Skeletal muscle satellite cell (primary cell): ENCODE measurements at regions not wholly inside any gene's neighbourhood (a gene's known extent, or its start where the extent isn't known, plus 50 kb on each side); places are given as distances from the start of the nearest gene placed in this dataset.
"Not testable (repeated sequence)": the region's sequence is repeated elsewhere in the genome, so short reads cannot be mapped to it uniquely, and the experiment has no call there.

Source experiments
- H3K27me3 ChIP-seq: 2 replicates; pipeline ENCODE4 v1.7.0; 2013; ENCODE audit warnings: low read length; ENCODE audit not compliant: control insufficient read depth, insufficient read depth
- H3K36me3 ChIP-seq: 2 replicates; pipeline ENCODE4 v1.7.0; 2013; ENCODE audit warnings: mild to moderate bottlenecking, control low read depth, low read length; ENCODE audit not compliant: insufficient read depth
- H3K4me1 ChIP-seq: 2 replicates; pipeline ENCODE4 v1.7.0; 2013; ENCODE audit warnings: low read length; ENCODE audit not compliant: control insufficient read depth, insufficient read depth
- H3K4me2 ChIP-seq: 2 replicates; pipeline ENCODE4 v1.7.0; 2013; ENCODE audit warnings: mild to moderate bottlenecking, low read length
- H3K4me3 ChIP-seq: 2 replicates; pipeline ENCODE4 v1.7.0; 2013; ENCODE audit warnings: low read length
- H3K9ac ChIP-seq: 2 replicates; pipeline ENCODE4 v1.7.0; 2013; ENCODE audit warnings: mild to moderate bottlenecking, low read depth, low read length, moderate library complexity
- H3K9me3 ChIP-seq: replicated peaks from 2 replicates; pipeline ENCODE4 v1.7.0; 2013; ENCODE audit warnings: mild to moderate bottlenecking, control low read depth, low read length

DNA sequence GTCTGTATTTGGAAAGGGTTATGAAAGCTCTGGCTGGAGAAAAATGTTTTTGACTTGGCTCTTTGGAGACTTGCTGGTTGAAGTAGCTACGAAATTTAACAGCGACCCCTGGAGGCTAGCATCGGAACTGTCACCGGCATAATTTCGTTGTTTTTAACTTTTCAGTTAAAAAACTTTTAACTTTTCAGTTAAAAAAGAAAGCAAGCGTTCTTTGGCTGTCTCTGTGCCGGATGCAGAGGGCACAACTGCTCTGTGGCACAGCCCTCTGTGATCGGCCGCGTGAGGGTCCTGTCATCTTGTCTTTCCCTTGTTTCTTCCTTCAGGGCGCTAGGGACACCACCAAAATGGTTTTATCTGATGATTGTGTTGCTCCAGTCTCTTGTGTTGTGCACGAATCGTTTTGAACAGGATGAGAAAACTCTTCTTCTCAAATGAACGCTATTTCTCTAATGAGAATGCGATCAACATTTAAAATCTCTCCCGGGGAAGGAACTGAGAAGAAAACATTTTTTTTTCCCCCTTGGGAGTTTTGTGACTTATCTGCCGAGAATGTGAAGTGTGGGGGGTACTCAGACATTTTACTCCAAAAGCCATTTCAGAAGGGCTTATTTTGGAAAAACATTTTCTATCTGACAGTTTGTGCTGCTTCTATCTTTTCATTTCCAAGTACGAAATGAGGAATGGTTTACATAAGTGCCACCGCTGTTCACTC lies 57.1 kb downstream of the ADCYAP1 start:
- Histone ChIP-seq H3K9me3 (no peaks in the 10 kb centered on the region), H3K4me3 (peak overlapping the region; percentile 63), H3K4me1 (no peaks in the 10 kb centered on the region), H3K27me3 (peaks cover 20% of the 10 kb centered on the region), H3K36me3 (no peaks in the 10 kb centered on the region), H3K9ac (peak overlapping the region; percentile 50), H3K4me2 (peak overlapping the region; percentile 81)

DNA sequence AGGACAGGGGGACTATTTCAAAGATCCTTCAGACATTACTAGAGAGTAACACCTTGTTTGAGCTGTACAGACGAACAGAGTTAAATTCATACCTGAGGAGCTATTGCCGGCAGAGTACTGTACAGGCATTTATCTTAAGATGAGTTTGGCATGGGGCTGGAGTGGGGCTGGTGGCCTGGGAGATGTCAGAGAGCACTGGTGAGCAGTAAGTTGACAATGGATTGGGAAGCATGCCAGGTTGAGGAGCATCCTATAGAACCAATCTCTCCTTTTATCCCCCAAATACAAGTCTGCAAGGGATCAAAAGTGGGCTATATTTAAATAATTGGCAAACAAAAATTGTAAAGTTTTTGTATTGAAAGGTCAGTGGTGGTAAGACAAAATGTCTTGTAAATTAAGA lies 58.6 kb downstream of the ADCYAP1 start:
- Histone ChIP-seq H3K9ac (no peak overlapping the region), H3K4me1 (no peaks in the 10 kb centered on the region), H3K27me3 (peaks cover 20% of the 10 kb centered on the region), H3K4me3 (no peak overlapping the region), H3K4me2 (no peak overlapping the region), H3K36me3 (no peaks in the 10 kb centered on the region), H3K9me3 (no peaks in the 10 kb centered on the region)

DNA sequence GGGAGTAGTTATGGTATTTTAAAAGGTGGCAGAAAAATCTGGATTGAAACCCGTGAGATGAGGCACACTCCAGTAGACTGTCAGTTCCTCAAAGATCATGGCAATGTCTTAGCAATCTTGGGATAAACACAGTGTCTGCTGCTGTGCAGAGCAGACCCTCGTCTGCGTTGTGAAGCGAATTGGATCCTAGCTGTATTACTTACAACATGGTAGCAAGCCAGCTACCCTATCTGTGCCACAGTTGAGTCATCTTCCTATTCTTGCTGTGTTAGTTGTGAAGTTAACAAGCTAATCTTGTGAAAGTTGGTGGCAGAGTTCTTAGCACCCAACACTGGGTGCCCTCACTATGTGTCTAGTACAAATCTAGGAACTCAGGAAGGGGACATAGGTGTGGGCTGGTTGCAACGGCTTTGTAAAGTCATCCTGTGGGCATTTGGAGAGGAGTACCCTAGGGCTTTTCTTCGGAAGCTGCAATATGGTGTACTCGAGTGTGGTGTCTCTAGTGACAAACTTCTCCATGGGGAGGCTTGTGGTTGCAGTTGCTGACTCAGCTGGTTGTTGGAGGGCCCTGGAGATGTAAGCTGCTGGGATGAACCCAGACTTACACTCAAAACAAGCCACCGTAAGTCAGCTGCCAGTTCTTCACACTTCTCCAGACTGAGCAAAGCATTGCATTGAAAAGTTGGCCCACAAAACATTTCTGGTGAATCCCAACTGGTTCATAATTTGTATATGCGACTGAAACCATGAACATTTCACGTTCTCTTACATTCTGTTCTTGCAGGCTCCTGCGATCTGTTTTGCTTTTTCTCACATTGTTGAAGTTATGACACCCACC lies 61.5 kb downstream of the ADCYAP1 start:
- Histone ChIP-seq H3K9ac (no peak overlapping the region), H3K9me3 (no peaks in the 10 kb centered on the region), H3K4me2 (no peak overlapping the region), H3K36me3 (no peaks in the 10 kb centered on the region), H3K4me3 (no peak overlapping the region), H3K4me1 (no peaks in the 10 kb centered on the region), H3K27me3 (peaks cover 20% of the 10 kb centered on the region)

DNA sequence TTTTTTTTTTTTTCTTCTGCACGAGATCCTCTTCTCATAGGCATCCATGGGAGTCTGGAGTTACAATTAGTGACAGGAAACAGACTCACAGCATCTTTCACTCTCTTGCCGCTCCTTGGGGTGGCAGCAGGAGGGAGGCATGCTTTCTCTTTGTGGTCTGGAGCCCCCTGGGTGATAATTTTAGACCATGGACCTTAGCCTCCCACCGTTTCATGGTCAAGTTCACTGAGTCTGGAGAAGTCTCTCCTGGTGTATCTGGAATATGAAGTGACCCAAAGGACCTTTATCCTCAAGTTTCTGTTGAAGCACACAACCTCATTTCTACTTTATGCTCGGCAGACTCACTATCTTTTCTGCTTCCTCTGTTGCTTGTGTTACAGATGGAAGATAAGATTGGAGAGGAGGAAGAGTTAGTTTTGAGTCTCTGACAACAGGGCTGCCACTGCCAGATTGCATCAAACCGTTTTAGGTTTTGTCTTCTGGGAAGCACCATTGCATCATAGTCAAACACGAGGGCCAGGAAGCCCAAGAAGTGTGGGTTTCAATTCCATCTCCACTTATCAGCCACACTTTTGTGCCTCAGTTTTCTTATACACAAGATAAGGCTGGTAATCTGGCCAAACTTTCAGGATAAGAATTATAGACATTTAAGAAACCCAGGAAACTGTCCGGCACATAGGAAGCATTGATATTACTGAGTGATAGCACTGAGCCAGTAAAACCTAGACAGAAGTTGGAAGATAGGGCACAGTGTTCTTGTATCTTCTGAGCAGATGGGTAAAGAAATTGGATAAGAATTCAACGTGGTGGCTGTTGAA lies 62.3 kb downstream of the ADCYAP1 start:
- H3K9me3 ChIP-seq: no peaks in the 10 kb centered on the region
- peaks cover 17% of the 10 kb centered on the region for H3K27me3 ChIP-seq
- no peaks in the 10 kb centered on the region for H3K4me1 ChIP-seq
- no peak overlapping the region for H3K9ac ChIP-seq
- H3K4me3 ChIP-seq: no peak overlapping the region
- no peaks in the 10 kb centered on the region for H3K36me3 ChIP-seq
- H3K4me2 ChIP-seq: no peak overlapping the region

DNA sequence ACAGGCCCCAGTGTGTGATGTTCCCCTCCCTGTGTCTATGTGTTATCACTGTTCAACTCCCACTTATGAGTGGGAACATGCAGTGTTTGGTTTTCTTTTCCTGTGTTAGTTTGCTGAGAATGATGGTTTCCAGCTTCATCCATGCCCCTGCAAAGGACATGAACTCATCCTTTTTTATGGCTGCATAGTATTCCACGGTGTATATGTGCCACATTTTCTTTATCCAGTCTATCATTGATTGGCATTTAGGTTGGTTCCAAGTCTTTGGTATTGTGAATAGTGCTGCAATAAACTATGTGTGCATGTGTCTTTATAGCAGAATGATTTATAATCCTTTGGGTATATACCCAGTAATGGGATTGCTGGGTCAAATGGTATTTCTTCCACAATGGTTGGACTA lies 64.2 kb downstream of the ADCYAP1 start:
- H3K4me1 ChIP-seq, H3K9ac ChIP-seq, H3K36me3 ChIP-seq, H3K27me3 ChIP-seq, H3K4me2 ChIP-seq, H3K9me3 ChIP-seq, H3K4me3 ChIP-seq: not testable (repeated sequence)

DNA sequence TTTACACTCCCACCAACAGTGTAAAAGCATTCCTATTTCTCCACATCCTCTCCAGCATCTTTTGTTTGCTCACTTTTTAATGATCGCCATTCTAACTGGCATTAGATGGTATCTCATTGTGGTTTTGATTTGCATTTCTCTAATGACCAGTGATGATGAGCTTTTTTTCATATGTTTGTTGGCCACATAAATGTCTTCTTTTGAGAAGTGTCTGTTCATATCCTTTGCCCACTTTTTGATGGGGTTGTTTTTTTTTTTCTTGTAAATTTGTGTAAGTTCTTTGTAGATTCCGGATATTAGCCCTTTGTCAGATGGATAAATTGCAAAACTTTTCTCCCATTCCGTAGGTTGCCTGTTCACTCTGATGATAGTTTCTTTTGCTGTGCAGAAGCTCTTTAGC lies 64.6 kb downstream of the ADCYAP1 start:
- H3K4me3 ChIP-seq, H3K4me2 ChIP-seq, H3K4me1 ChIP-seq, H3K9ac ChIP-seq, H3K27me3 ChIP-seq, H3K36me3 ChIP-seq, H3K9me3 ChIP-seq: not testable (repeated sequence)

DNA sequence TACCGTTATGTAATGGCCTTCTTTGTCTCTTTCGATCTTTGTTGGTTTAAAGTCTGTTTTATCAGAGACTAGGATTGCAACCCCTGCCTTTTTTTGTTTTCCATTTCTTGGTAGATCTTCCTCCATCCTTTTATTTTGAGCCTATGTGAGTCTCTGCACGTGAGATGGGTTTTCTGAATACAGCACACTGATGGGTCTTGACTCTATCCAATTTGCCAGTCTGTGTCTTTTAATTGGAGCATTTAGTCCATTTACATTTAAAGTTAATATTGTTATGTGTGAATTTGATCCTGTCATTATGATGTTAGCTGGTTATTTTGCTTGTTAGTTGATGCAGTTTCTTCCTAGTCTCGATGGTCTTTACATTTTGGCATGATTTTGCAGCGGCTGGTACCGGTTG lies 69.9 kb downstream of the ADCYAP1 start:
- H3K9ac ChIP-seq, H3K27me3 ChIP-seq, H3K4me1 ChIP-seq, H3K9me3 ChIP-seq, H3K4me2 ChIP-seq, H3K4me3 ChIP-seq, H3K36me3 ChIP-seq: not testable (repeated sequence)

DNA sequence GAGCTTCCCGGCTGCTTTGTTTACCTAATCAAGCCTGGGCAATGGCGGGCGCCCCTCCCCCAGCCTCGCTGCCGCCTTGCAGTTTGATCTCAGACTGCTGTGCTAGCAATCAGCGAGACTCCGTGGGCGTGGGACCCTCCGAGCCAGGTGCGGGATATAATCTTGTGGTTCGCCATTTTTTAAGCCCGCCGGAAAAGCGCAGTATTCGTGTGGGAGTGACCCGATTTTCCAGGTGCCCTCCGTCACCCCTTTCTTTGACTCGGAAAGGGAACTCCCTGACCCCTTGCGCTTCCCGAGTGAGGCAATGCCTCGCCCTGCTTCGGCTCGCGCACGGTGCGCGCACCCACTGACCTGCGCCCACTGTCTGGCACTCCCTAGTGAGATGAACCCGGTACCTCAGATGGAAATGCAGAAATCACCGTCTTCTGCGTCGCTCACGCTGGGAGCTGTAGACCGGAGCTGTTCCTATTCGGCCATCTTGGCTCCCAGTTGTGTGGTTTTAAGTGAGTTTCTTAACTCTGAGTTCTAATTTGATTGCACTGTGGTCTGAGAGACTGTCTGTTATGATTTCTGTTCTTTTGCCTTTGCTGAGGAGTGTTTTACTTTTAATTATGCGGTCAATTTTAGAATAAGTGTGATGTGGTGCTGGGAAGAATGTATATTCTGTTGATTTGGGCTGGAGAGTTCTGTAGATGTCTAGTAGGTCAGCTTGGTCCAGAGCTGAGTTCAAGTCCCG lies 71.9 kb downstream of the ADCYAP1 start:
- H3K4me2 ChIP-seq, H3K4me3 ChIP-seq, H3K9me3 ChIP-seq, H3K27me3 ChIP-seq, H3K4me1 ChIP-seq, H3K36me3 ChIP-seq, H3K9ac ChIP-seq: not testable (repeated sequence)

DNA sequence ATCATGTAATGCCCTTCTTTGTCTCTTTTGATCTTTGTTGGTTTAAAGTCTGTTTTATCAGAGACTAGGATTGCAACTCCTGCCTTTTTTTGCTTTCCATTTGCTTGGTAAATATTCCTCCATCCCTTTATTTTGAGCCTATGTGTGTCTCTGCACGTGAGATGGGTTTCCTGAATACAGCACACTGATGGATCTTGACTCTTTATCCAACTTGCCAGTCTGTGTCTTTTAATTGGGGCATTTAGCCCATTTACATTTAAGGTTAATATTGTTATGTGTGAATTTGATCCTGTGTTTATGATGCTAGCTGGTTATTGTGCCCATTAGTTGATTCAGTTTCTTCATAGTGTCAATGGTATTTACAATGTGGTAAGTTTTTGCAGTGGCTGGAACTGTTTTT lies 72.7 kb downstream of the ADCYAP1 start:
- H3K36me3 ChIP-seq, H3K4me2 ChIP-seq, H3K27me3 ChIP-seq, H3K4me1 ChIP-seq, H3K9me3 ChIP-seq, H3K9ac ChIP-seq, H3K4me3 ChIP-seq: not testable (repeated sequence)

DNA sequence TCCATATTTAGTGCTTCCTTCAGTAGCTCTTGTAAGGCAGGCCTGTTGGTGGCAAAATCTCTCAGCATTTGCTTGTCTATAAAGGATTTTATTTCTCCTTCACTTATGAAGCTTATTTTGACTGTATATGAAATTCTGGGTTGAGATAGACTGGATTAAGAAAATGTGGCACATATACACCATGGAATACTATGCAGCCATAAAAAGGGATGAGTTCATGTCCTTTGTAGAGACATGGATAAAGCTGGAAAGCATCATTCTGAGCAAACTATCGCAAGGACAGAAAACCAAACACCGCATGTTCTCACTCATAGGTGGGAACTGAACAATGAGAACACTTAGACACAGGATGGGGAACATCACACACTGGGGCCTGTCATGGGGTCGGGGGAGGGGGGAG lies 73.1 kb downstream of the ADCYAP1 start:
- not testable (repeated sequence) for H3K4me1 ChIP-seq, H3K9ac ChIP-seq, H3K4me2 ChIP-seq, H3K4me3 ChIP-seq, H3K9me3 ChIP-seq, H3K36me3 ChIP-seq, H3K27me3 ChIP-seq

DNA sequence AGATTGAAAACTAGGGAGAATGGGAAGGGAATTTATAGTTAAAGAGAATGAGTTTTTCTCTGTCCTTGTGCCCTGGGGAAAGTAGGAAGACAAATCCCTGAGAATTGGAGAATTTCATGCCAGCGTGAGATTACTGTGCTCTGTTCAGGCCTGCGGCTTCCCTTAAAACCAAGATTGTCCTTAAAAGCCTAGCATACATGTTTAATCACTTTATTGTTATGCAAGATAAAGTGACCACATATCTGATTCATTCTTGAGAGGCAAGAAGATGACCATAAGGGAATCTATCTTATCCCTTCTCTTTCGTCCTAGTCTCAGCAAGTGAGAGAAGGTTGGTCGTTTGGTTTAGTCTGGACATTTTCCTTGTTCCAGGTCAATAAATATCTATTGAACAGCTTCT lies 75.9 kb downstream of the ADCYAP1 start:
- no peaks in the 10 kb centered on the region for H3K36me3 ChIP-seq
- H3K4me3 ChIP-seq: no peak overlapping the region
- H3K9ac ChIP-seq: no peak overlapping the region
- no peaks in the 10 kb centered on the region for H3K27me3 ChIP-seq
- no peaks in the 10 kb centered on the region for H3K4me1 ChIP-seq
- no peaks in the 10 kb centered on the region for H3K9me3 ChIP-seq
- H3K4me2 ChIP-seq: no peak overlapping the region
